HG02981 (cell line): ENCODE measurements at regions not wholly inside any gene's neighbourhood (a gene's known extent, or its start where the extent isn't known, plus 50 kb on each side); places are given as distances from the start of the nearest gene placed in this dataset.

Experiments
- ATAC-seq: cut with Tn5 transposase; IDR thresholded peaks from one replicate; pipeline ENCODE4 v1.9.1; 2021; ENCODE audit warnings: mild to moderate bottlenecking, moderate library complexity; ENCODE audit not compliant: unreplicated experiment

DNA sequence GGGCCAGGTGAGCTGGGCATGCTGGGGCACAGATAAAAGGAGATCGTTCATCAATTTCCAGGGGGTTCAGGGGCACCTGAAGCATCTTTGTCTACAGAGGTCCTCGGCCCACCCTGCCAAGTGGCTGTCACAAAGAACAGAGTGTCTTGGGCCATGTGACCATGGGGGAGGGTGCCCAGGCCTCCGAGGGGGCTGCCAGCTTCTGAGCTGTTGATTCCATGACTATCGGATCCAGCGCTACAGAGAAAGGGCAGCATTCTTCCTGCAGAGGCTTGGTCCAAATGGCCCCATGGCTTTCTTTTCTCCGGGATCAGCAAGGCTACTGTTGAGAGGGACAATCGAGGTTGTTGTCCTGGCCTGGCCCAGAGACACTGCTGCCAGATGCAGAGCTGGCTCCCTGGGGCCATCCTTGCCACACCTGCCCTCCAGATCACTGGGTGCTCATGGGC is 289.2 kb downstream of the ZSWIM6 start:
- no peak for ATAC-seq

DNA sequence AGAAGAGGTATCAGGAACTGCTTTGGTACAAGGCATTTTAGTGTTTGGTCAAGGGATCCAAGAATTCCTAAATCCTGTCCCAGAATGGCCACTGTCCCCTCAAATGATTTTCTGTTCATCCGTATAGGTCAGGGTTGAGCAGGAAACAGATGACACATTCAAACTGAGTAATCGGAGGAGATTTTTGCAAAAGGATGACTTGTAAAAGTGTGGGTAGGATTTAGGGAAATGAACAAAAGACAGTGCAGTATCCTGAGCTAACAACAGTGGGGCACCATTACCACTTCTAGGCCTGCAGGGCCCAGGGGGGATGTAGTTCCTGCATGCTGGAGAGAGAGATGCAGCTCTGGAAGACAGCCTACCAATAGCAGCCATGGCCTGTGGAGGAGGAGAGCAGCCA is 290.1 kb downstream of the ZSWIM6 start:
- no peak for ATAC-seq

DNA sequence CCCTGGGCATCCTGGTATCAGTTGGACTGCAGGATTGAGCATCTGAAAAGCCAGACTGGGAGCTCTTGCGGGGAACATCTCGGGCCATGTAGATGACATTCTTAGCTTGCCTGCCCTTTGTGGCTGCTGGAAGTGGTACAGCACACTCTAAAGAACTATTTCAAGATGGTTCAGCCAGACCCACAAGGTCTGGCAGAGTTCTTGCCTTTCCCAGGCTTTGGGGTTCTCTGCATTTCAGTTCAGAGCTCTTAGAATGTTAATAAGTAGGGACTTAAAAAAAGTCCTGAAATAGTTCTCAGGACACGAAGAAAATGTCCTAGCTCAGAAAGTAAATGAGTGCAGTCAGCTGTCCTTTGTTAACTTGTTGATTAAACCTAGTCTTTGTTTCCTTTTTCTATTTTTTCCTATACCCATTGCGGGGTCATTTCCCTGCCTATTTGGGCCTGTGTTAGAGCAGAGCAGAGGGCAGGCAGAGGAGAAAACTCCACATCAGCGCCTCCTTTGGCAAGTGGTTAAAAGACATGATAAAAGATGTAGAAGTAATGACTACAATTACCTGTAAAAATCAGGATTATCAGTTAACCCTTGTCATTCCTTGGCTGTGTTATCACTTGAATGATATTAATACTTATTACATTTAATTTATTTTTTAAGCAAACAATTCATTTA is 291.5 kb downstream of the ZSWIM6 start:
- ATAC-seq, result no peak

DNA sequence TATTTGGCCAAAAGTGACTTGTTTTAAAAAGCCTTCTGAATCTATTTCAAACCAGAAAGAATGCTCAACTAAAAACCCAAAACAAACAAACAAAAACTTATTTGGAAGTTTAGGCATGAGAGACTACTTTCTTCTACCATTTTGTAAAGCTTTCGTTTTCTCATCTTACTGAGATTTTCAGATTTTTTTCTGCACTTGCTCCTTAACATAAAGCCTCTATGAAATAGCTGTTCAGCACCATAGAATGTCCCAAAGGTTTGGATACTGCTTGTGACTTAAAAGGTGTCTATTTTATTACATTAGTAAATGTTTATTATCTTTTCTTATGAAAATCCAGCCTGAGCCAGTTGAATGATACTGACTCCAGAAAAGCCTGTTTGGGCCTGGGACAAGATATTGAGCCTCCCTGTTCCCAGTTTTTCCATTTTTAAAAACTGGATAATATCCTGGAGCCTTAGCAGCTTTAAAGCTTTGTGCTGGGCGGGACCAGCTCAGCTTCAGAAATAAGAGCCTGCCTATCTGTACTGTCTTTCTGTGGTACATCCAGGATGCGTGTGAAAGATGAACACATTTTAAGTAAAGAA is 292.6 kb downstream of the ZSWIM6 start:
- ATAC-seq, result no peak

DNA sequence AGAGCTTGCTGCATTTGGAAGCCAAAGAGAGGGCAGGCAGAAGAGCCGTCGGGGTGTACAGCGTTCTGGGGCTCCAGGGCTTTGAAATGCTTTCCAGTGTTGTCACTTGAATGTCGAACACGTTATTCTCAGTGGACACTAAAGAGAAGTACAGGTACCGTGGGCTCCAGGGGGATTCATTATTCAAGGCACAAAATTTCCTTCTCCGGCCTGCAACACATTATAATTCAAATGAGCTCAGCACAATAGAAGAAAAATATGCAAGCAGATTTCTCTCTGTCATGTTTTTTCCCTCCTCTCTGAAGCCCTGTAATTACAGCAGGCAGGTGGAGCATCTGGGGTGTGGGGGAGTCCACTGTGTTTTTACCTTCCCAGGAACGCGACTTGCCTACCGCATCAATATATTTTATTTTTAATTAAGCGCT is 293.1 kb downstream of the ZSWIM6 start:
- ATAC-seq, result no peak

DNA sequence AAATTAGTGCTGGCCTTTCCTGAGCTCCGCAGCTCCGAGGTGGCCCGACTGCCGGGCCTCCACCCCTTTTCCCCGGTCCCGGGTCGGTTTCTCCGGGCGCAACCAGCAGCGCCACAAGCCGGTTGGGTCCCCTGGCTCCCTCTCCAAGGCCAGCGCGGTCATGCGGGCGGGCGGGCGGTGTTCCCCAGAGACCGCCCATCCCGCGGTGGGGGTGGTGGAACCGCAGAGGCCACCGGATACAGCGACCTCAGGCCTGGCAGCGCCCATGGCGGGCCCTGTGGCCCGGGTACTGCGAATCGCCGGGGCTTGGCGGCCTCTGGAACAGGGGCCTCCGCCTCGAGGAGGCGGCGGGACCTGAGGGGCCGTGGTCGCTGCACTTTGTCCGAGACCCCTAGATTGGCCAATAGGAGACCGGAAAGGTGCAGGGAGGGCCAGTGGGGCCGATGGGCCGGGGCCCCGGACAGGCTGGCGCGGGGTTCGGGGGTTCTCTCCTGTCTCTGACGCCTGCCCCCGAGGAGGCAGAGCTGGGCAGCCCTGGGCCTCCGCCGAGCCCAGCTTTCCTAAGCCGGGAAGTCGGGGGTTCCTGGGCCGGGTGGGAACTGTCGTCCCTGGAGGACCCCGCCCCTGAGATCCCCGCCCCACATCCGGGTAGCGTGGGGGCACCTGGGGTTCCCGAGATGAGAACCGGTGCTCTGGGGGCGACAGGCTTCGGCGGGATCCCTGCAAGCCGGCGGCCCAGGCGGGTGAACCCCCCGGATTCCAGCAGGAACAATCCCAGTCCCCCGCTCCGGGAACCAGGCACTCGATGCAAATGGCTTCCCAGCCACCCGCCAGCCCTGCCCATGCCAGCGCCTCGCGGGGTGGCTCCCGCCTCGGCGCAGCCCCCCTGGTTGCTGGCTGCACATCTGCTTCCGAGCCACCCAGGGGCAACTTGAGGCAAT is 293.9 kb downstream of the ZSWIM6 start:
- no peak for ATAC-seq

DNA sequence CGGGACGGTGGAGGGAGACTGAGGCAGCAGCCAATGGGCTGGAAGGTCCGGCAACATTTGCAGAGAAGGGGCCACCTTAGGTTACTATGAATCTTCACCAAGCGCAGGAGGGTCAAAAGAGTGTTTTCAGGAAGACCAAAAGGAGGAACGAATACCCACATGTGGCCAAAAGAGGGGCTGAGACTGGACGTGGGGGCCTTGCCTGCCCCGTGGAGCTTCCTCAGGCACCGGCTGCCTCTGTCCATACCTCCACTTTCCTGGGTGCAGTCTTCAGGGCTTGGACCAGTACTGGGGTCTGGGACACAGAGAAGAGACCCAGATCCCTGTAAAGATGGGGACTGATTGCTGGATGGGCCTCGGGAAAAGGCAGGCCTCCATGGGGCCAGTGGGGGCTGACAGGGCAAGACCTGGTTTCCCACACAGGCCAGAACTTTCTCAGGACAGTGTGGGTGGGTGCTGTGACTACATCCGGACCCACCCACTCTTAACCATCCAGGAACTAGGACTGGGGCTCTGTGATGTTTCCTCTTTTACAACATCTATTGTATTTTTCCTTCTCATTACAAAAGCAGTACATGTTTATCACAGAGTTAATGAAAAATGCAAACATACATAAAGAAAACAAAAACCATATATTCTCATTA is 294.7 kb downstream of the ZSWIM6 start:
- no peak for ATAC-seq

DNA sequence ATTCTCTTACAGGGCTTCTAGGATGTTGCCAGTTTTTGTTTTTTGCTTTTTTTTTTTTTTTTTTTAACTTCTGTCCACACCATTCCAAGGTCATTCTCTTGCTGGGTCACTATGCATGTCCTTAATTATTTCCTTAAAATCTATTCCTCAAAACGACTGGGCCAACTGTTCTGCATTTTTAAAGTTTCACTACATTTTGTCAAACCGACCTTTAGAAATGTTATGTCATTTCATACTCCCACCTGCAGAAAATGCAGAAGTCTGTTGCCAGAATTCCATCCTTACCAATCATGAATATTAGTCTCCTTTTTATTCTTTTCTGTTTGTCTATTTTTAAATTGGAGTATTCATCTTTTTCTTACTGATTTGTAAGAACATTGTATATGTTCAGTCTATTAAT is 295.5 kb downstream of the ZSWIM6 start:
- ATAC-seq, result no peak

DNA sequence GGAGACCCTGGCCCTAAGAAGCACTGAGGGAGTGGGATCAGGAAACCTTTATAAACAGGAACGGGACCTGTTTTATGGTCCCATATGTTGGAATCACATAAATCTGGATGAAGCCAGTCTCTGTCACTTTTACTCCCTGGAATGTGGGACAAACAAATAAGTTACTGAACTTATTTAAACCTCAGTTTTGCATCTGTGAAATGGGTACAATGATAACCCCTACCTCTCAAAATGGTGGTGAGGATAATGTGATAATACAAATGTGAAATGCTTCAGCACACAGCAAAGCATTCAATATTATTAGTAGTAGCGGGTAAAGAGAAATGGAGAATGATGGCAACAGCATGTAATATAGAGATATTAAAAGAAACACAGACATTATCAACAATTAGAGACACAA is 298.9 kb downstream of the ZSWIM6 start:
- ATAC-seq, result no peak

DNA sequence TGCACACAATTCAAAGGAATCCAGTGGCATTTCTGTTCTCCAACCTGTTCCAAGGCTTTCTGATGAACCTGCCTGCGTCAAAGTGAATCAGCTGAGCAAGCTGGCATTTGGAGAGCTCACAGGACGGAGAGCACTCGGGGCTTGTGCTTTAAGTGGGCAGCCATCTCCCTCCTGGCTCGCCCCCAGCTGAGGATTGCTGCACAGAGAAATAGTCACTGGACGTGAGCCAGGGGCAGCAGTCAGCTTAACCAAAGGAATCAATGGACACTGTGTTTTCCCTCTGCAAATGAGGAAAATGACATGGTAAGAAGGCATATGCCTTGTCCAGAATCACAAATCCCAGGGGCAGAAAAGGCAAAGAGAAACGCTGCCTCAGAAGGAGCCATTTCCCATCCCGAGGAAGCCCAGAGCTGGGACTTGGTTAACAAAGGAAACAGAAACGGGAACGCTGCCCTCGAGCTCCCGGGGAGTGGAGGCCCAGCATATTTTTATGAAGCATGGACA is 299.4 kb downstream of the ZSWIM6 start:
- no peak for ATAC-seq

DNA sequence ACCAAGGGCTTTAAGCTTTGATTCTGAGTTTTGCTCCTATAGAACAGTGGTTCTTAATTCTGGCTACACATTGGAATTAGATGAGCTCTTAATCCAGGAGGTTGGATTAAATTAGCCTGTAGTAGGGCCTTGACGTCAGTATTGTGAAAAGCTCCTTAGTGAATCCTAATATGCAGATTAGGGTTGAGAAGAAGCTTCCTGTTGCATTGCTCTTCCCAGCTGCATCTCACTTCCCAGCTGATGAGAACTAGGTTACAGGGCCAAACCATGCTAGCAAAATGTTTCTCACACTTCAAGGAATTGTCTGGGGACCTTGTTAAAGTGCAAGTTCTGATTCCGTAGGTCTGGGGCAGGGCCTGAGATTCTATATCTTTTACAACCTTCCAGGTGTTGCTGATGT is 300.0 kb downstream of the ZSWIM6 start:
- ATAC-seq, result no peak

DNA sequence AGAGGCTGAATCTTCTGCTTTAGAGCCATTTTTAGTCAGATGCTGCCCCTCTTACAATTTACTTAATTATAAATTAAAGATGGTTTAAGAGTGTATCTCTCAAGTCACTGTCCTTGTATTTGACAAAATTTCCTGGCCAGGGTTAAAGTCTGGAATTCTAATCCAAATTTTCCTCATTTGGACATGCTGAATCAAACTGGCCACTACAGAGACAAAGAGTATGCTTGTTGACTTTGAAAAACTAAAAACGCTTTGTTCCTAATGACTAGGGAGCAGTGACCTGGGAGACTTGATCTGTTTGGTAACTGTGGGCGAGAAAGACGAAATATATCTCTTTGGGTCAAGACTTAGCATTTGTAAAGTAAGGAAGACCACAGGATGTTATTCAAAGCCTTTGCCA is 303.2 kb downstream of the ZSWIM6 start:
- ATAC-seq, result no peak

DNA sequence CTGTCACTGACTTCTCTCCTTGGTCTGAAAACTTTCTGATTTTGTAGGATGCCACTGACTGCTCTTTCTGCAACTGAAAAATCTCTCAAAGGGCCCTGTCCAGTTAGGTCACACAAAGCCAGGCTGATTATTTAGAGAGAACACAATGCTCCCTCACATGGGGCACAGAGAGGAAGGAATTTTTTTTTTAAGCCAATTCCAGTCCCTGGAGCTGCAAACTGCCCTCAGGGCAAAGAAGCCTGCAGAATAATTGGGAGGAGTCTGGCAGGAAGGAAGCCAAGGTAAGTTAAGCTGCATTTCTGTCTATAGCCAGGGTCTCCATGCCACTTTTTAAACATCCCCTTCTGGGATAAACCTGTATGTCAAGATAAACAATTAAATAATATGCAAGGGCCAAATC is 305.5 kb downstream of the ZSWIM6 start:
- no peak for ATAC-seq

DNA sequence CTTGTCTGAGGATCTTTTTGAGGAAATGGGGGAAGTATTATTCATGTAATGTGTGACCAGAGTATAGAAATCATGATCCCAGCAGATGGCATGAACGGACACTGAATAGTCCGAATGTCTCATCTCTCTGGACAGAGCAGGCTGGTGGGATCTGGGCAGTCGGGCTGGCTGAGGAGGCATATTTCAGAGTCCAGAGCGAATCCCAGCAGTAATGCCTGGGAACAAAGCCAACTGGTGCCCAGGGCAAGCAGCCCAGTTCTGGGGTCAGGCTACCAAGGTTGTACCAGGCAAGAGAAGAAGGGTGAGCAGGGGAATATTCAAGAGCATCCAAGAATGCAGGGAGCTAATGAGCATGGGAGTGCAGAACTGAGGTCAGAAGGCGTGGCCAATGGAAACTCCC is 306.4 kb downstream of the ZSWIM6 start:
- ATAC-seq, result no peak

DNA sequence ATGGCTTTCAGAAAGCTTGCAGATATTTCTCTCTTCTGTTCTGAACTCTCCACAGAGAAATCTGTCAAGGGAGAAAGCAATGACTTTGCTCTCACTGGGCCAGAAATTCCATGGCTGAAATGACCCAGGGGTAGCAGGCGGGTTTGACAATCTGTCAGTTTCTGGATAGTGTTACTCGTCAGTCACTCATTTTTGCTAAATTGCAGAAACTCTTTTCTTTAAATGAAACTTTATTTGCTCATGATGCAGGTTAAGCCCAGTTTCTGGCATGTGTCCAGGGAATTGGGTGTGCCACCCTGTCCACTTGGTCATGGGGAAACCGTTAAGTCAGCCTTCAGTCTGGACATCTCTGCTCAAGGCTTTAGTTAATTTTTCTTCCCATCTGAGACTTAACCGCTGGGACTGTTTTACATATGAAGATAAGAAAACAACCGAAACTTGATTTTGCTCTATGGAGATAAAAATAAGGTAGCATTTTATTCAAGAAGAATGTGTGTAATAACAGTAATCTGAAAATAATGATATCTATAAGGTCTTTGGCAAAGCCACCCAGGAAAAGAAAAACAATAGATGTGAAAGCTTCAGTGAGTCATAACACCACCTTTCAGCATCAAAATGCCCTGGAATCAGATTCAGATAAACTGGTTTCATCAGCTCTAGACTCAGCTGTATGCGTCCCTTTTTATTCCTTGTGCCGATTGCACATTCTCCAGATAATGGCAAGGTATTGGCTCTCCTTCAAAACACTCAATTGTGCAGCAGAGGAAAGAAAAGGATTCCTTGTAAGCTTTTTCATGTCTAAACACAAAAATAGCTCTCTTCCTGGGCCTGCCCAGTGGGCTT is 308.3 kb downstream of the ZSWIM6 start:
- no peak for ATAC-seq

DNA sequence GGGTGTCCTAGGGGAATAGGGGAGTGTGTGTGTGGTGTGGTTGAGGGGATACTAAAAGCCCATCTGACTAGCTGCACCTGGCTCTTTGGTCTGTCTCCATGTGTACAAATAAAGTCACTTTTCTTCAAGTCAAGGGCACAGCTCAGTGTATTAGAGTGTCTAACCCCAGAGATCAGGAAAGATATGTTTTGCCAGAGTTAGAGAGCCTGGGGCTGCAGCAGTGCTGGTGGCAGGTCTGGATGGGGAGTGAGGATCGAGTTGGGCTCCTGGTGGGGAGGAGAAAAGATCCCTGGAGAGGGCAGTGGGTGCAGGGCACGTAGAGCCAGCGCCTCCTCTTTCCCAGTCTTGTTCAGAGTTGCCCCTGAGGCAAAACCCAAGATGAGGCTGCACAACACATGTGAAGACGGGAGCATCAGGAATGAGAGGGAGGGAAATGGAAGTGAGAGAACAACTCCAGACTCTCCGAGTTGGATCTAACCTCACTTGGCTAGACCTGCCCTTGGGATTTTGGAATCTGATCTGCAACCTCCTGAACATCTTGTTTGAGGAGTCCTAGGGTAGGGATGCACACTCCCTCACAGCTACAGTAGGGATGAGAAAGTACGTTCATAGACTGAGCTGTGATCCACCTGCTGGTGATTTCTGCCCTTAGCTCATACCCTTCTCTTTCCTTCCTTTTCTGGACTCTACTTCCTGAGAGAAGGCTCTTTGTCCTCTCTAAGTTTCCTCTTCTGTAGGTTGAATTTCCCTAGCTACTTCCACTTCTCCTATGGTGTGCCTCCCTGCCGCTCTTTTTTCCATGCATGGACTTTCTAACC is 309.9 kb downstream of the ZSWIM6 start:
- ATAC-seq, result no peak

DNA sequence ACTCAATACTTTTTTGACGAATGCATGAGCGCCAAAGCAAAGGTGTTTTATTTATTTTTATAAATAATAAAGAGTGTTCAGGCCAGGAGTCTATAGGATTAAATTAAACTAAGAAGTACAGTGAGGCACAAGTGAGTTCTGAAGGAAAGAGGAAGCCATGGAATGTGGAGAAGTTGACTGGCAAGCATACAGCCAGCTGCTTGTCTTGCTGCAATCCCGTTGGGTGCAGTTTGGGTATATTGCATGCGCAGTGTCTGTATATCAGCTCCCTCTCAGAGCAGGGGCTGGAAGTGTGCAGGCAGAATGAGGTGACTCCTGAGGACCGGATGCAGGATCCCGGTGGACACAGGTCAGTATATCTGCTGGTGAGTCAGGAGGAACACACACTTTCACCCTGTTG is 315.6 kb downstream of the ZSWIM6 start:
- no peak for ATAC-seq

DNA sequence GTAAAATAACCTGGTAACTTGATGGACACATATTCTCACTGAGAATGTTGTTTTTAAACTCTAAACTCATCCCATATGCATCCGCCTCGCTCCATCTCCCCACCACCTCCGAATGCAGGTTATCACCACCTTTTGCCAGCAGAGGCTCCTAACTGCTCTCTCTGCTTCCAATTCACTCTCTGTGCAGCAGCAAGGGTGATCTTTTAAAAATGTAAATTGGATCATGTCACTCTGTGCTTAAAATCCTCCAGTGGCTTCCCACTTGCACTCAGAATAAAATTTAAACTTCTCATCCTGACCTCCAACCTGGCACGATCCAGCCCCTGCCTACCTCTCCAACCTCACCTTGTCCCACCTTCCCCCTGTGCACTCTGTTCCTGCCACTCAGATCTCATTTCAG is 317.2 kb downstream of the ZSWIM6 start:
- ATAC-seq, result no peak

DNA sequence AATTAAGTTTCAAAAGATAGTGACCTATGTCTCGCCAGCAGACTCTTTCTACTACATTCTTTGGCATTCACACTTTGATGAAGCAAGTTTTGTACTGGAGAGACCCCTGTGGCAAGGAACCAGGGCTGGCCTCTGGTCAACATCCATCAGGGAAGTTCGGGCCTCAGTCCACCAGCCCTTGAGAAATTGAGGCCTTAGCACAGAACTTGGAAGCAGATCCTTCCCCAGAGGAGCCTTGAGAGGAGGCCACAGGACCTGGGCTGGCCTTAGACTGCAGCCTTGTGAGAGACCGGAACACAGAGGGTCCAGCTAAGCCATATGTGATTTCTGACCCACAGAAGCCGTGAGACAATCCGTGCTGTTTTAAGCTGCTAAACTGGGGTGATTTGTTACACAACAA is 317.9 kb downstream of the ZSWIM6 start:
- no peak for ATAC-seq
